Posterior cingulate gyrus (tissue), 11 donors: ENCODE measurements at regions not wholly inside any gene's neighbourhood (a gene's known extent, or its start where the extent isn't known, plus 50 kb on each side); places are given as distances from the start of the nearest gene placed in this dataset.

Experiments
- DNase-seq, 10 donors: peaks; one replicate each; pipeline versions ENCODE4 v3.0.0 to v3.0.0-alpha.2; 2020 to 2021; ENCODE audit warnings: mixed read lengths in 3 of 10
- intact Hi-C: fragments of 100-400 bp; cut with DNase I; formaldehyde crosslinking; loops from one replicate; pipeline ENCODE4 v1.15.1; 2023

GRCh38 chr6:44050872-44051505 lies 76.3 kb downstream of the MRPL14 start:
- intact Hi-C loops, result no loop called here
- DNase-seq, result peak in 3 of 10 donors; percentile 49 to 55 (median 52)

- intact Hi-C loops, result no loop called here
- DNase-seq, result peak in 2 of 10 donors; percentile 33 to 54
These were observed 77.0 kb downstream of the MRPL14 start for GRCh38 chr6:44049989-44050871.

GRCh38 chr6:44049163-44049988 lies 77.9 kb downstream of the MRPL14 start:
- intact Hi-C loops, result no loop called here
- peak in 2 of 10 donors; percentile 38 to 67 for DNase-seq

GRCh38 chr6:44048277-44048676 lies 79.0 kb downstream of the MRPL14 start:
- peak in 2 of 10 donors; percentile 49 to 56 for DNase-seq
- intact Hi-C loops, result no loop called here

- peak in 2 of 10 donors; percentile 44 to 60 for DNase-seq
- intact Hi-C loops, result no loop called here
These were observed 79.5 kb downstream of the MRPL14 start for GRCh38 chr6:44047801-44048200.

- intact Hi-C loops, result no loop called here
- peak in 3 of 10 donors; percentile 48 to 89 (median 59) for DNase-seq
These were observed 80.1 kb downstream of the MRPL14 start for GRCh38 chr6:44047179-44047546.

GRCh38 chr6:44046516-44047178 lies 80.6 kb downstream of the MRPL14 start:
- peak in 2 of 10 donors; percentile 26 to 31 for DNase-seq
- intact Hi-C loops, result no loop called here

GRCh38 chr6:44045672-44046015 lies 81.6 kb downstream of the MRPL14 start:
- intact Hi-C loops, result no loop called here
- DNase-seq, result peak; percentile 66 to 95 (median 78)

- no peak for DNase-seq
- intact Hi-C loops, result no loop called here
These were observed 82.1 kb downstream of the MRPL14 start for GRCh38 chr6:44044940-44045671.

GRCh38 chr6:44044154-44044539 lies 83.1 kb downstream of the MRPL14 start:
- intact Hi-C loops, result no loop called here
- DNase-seq, result peak in 2 of 10 donors; percentile 27 to 65

GRCh38 chr6:44043479-44044153 lies 83.6 kb downstream of the MRPL14 start:
- intact Hi-C loops, result no loop called here
- peak in 4 of 10 donors; percentile 41 to 79 (median 58) for DNase-seq

- peak in 2 of 10 donors; percentile 40 to 66 for DNase-seq
- intact Hi-C loops, result no loop called here
These were observed 84.2 kb downstream of the MRPL14 start for GRCh38 chr6:44042989-44043478.

GRCh38 chr6:44042261-44042988 lies 84.8 kb downstream of the MRPL14 start:
- intact Hi-C loops, result no loop called here
- peak in 2 of 10 donors; percentile 52 to 55 for DNase-seq

- intact Hi-C loops, result no loop called here
- peak in 7 of 10 donors; percentile 39 to 91 (median 47) for DNase-seq
These were observed 85.6 kb downstream of the MRPL14 start for GRCh38 chr6:44041461-44042260.

- intact Hi-C loops, result no loop called here
- DNase-seq, result peak in 3 of 10 donors; percentile 1 to 32 (median 15)
These were observed 86.5 kb downstream of the MRPL14 start for GRCh38 chr6:44040786-44041185.

GRCh38 chr6:44039839-44040350 lies 87.4 kb downstream of the MRPL14 start:
- intact Hi-C loops, result no loop called here
- DNase-seq, result peak in 2 of 10 donors; percentile 33 to 39

GRCh38 chr6:44039191-44039719 lies 88.0 kb downstream of the MRPL14 start:
- intact Hi-C loops, result no loop called here
- DNase-seq, result peak in 2 of 10 donors; percentile 67 to 76
